GM12878 (cell line): ENCODE measurements at regions not wholly inside any gene's neighbourhood (a gene's known extent, or its start where the extent isn't known, plus 50 kb on each side); places are given as distances from the start of the nearest gene placed in this dataset.

Source experiments
- ATAC-seq: fragments of 200-7000 bp; cut with Tn5 transposase; 3 replicates; pipeline ENCODE4 v1.9.1; 2020; ENCODE audit warnings: mild to moderate bottlenecking, moderate library complexity
- BruUV-seq: library from RNA; stranded (reverse); fragments of 400-500 nt; replicated peaks from 2 replicates; lab custom pipeline; 2021; lab: Mats Ljungman, UMichigan
- CTCF ChIA-PET: fragments of 300-600 bp; sonication (Branson Sonifier 250); formaldehyde crosslinking; extraction: SDS; loops from one replicate; lab custom pipeline; 2021; ENCODE audit warnings: inconsistent platforms; lab: Yijun Ruan, JAX
- POLR2A ChIA-PET: fragments of 350-600 bp; formaldehyde crosslinking; extraction: SDS; loops from one replicate; lab custom pipeline; 2021; ENCODE audit warnings: inconsistent platforms; lab: Charles Lee
- RAD21 ChIA-PET: fragments of 300-600 bp; sonication (Branson Sonifier 250); formaldehyde crosslinking; loops from one replicate; lab custom pipeline; 2023; ENCODE audit warnings: antibody characterized with exemption; ENCODE audit not compliant: unreplicated experiment; lab: Charles Lee
- SMC1A ChIA-PET: fragments of 300-600 bp; sonication (Branson Sonifier 250); formaldehyde crosslinking; loops from one replicate; lab custom pipeline; 2023; ENCODE audit not compliant: unreplicated experiment, uncharacterized antibody; lab: Charles Lee
- DNase-seq: peaks from one replicate; pipeline ENCODE4 v3.0.0-alpha.2; 2011; ENCODE audit warnings: low read depth, low spot score
- FAIRE-seq: peaks from 3 replicates; lab custom pipeline; 2011; peaks lifted over from hg19 to GRCh38; lab: Jason Lieb, UNC
- H2AFZ ChIP-seq: 2 replicates; pipeline ENCODE4 v1.6.0; 2011; ENCODE audit warnings: low read depth, low read length, control low read depth; ENCODE audit not compliant: control insufficient read depth
- H3K27ac ChIP-seq: 2 replicates; pipeline ENCODE4 v1.5.1; 2011; ENCODE audit warnings: control low read depth; ENCODE audit not compliant: control insufficient read depth, insufficient read depth
- H3K27me3 ChIP-seq, 2 experiments: replicated peaks in 1 of 2; 2 replicates each; pipeline versions ENCODE4 v1.6.0 to v1.6.1; 2011; ENCODE audit warnings: low read length in 1 of 2; ENCODE audit not compliant: control insufficient read depth in 2 of 2, insufficient read depth in 2 of 2
- H3K36me3 ChIP-seq, 2 experiments: 2 replicates each; pipeline ENCODE4 v1.5.1; 2011; ENCODE audit warnings: low read length in 1 of 2; ENCODE audit not compliant: control insufficient read depth in 2 of 2, insufficient read depth in 2 of 2
- H3K4me1 ChIP-seq: 2 replicates; pipeline ENCODE4 v1.6.1; 2011; ENCODE audit warnings: mild to moderate bottlenecking, low read length, moderate library complexity, mixed read lengths; ENCODE audit not compliant: control insufficient read depth, insufficient read depth
- H3K4me2 ChIP-seq: 2 replicates; pipeline ENCODE4 v1.6.0; 2011; ENCODE audit warnings: control low read depth; ENCODE audit not compliant: control insufficient read depth, insufficient read depth
- H3K4me3 ChIP-seq: fragments of 200-600 bp; sonication (generic); 2 replicates; pipeline ENCODE4 v1.5.1; 2016
- H3K79me2 ChIP-seq: 2 replicates; pipeline ENCODE4 v1.6.0; 2011; ENCODE audit warnings: low read length; ENCODE audit not compliant: control insufficient read depth, insufficient read depth
- H3K9ac ChIP-seq: 2 replicates; pipeline ENCODE4 v1.8.0; 2011; ENCODE audit warnings: low read length, control low read depth, mixed read lengths; ENCODE audit not compliant: control insufficient read depth, insufficient read depth
- H3K9me3 ChIP-seq: replicated peaks from 3 replicates; pipeline ENCODE4 v1.5.1; 2011; ENCODE audit warnings: mild to moderate bottlenecking, low read length; ENCODE audit not compliant: control insufficient read depth, insufficient read depth
- H4K20me1 ChIP-seq: 2 replicates; pipeline ENCODE4 v1.6.0; 2011; ENCODE audit not compliant: control insufficient read depth, insufficient read depth
- BHLHE40 ChIP-seq, 2 experiments: fragments of 450-650 bp in 1 of 2; IDR thresholded peaks; 2 replicates each; pipeline ENCODE4 v1.6.1; 2011 to 2017; ENCODE audit warnings: low read depth in 2 of 2, borderline replicate concordance in 1 of 2, improper control_type of control experiment in 1 of 2, low read length in 1 of 2, mild to moderate bottlenecking in 1 of 2
- IRF4 ChIP-seq: IDR thresholded peaks from 2 replicates; pipeline ENCODE4 v1.6.1; 2011; ENCODE audit warnings: low read depth, low read length
- MEF2B ChIP-seq: fragments of 450-650 bp; IDR thresholded peaks from 2 replicates; pipeline ENCODE4 v1.6.1; 2018; ENCODE audit warnings: mild to moderate bottlenecking, moderate library complexity; ENCODE audit not compliant: partially characterized antibody, poor library complexity, severe bottlenecking
- MTA2 ChIP-seq: fragments of 450-650 bp; IDR thresholded peaks from 2 replicates; pipeline ENCODE4 v1.6.1; 2016; ENCODE audit warnings: low read depth, mild to moderate bottlenecking, moderate library complexity
- NR2C2 ChIP-seq: IDR thresholded peaks from 2 replicates; pipeline ENCODE4 v1.6.1; 2011; ENCODE audit warnings: borderline replicate concordance, low read depth; ENCODE audit not compliant: control insufficient read depth, insufficient read length
- NR2F1 ChIP-seq: fragments of 450-650 bp; conservative IDR thresholded peaks from 2 replicates; pipeline ENCODE4 v1.6.1; 2017; ENCODE audit warnings: mild to moderate bottlenecking
- NRF1 ChIP-seq: conservative IDR thresholded peaks from 2 replicates; pipeline ENCODE4 v1.6.1; 2011; ENCODE audit warnings: mild to moderate bottlenecking, low read depth, low read length, improper control_type of control experiment
- POLR2AphosphoS2 ChIP-seq: IDR thresholded peaks from 2 replicates; pipeline ENCODE4 v1.6.1; 2011; ENCODE audit warnings: low read depth, mild to moderate bottlenecking, low read length, improper control_type of control experiment, moderate library complexity
- SMAD5 ChIP-seq: IDR thresholded peaks from 2 replicates; pipeline ENCODE4 v1.6.1; 2016; ENCODE audit warnings: antibody characterized with exemption, low read depth
- SMC3 ChIP-seq: IDR thresholded peaks from 2 replicates; pipeline ENCODE4 v1.6.1; 2011; ENCODE audit warnings: low read length, improper control_type of control experiment, borderline replicate concordance
- STAT3 ChIP-seq: IDR thresholded peaks from 2 replicates; pipeline ENCODE4 v1.6.1; 2011; ENCODE audit warnings: low read depth, low read length, improper control_type of control experiment
- ZNF622 ChIP-seq: fragments of 450-650 bp; IDR thresholded peaks from 2 replicates; pipeline ENCODE4 v1.6.1; 2017; ENCODE audit warnings: mild to moderate bottlenecking, inconsistent platforms
- WGBS: methylation state at CpG from one replicate; pipeline ENCODE4 v1.1.6; 2016; ENCODE audit warnings: low lambda C conversion rate; ENCODE audit not compliant: insufficient replicate concordance, insufficient coverage; ENCODE audit errors: missing lambda C conversion rate; 5-methylcytosine and 5-hydroxymethylcytosine counted together
- in situ Hi-C: fragments of 300-500 bp; cut with MboI; formaldehyde crosslinking; loops from 9 replicates; pipeline ENCODE4 v1.14.3; 2018; ENCODE audit warnings: mixed read lengths
- intact Hi-C: fragments of 100-400 bp; cut with micrococcal nuclease; formaldehyde crosslinking; loops from one replicate; pipeline ENCODE4 v1.14.2; 2022; ENCODE audit not compliant: unreplicated experiment
- TF ChIP-seq, protein P1 (sequence below): fragments of 150-350 bp; IDR thresholded peaks from 2 replicates; pipeline ENCODE4 v1.6.1; 2016; ENCODE audit warnings: low read depth, low read length
- TF ChIP-seq, protein P2 (sequence below): IDR thresholded peaks from 2 replicates; pipeline ENCODE4 v1.6.1; 2011; ENCODE audit warnings: borderline replicate concordance, low read depth, mild to moderate bottlenecking, moderate library complexity, low read length; ENCODE audit not compliant: insufficient read depth, poor library complexity, severe bottlenecking
- TF ChIP-seq, protein P3 (sequence below): IDR thresholded peaks from 2 replicates; pipeline ENCODE4 v1.6.1; 2012; ENCODE audit warnings: mild to moderate bottlenecking, low read depth, low read length
- TF ChIP-seq, protein P4 (sequence below): IDR thresholded peaks from 2 replicates; pipeline ENCODE4 v1.6.1; 2011; ENCODE audit warnings: mild to moderate bottlenecking, low read depth, low read length, moderate library complexity; ENCODE audit not compliant: insufficient replicate concordance

GRCh38 chr10:61159253-61159652, 215.3 kb upstream of the RHOBTB1 start:
- CTCF ChIA-PET: interaction anchor here (1.7 to 2.0 kb wide), 2 partner anchors 10 to 18 kb away, joined by 5 to 9 read pairs; no protein-coding TSS in a partner anchor
- no peak for ATAC-seq
- in situ Hi-C loops: no loop called here
- TF ChIP-seq ZNF622: no peak
- TF ChIP-seq POLR2AphosphoS2: no peak
- TF ChIP-seq NR2C2: no peak
- TF ChIP-seq NRF1: no peak
- no peak for TF ChIP-seq MEF2B
- TF ChIP-seq IRF4: no peak
- no peak for TF ChIP-seq SMAD5
- TF ChIP-seq, protein P1, sequence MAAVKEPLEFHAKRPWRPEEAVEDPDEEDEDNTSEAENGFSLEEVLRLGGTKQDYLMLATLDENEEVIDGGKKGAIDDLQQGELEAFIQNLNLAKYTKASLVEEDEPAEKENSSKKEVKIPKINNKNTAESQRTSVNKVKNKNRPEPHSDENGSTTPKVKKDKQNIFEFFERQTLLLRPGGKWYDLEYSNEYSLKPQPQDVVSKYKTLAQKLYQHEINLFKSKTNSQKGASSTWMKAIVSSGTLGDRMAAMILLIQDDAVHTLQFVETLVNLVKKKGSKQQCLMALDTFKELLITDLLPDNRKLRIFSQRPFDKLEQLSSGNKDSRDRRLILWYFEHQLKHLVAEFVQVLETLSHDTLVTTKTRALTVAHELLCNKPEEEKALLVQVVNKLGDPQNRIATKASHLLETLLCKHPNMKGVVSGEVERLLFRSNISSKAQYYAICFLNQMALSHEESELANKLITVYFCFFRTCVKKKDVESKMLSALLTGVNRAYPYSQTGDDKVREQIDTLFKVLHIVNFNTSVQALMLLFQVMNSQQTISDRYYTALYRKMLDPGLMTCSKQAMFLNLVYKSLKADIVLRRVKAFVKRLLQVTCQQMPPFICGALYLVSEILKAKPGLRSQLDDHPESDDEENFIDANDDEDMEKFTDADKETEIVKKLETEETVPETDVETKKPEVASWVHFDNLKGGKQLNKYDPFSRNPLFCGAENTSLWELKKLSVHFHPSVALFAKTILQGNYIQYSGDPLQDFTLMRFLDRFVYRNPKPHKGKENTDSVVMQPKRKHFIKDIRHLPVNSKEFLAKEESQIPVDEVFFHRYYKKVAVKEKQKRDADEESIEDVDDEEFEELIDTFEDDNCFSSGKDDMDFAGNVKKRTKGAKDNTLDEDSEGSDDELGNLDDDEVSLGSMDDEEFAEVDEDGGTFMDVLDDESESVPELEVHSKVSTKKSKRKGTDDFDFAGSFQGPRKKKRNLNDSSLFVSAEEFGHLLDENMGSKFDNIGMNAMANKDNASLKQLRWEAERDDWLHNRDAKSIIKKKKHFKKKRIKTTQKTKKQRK: no peak
- no peak for TF ChIP-seq NR2F1
- TF ChIP-seq, protein P2, sequence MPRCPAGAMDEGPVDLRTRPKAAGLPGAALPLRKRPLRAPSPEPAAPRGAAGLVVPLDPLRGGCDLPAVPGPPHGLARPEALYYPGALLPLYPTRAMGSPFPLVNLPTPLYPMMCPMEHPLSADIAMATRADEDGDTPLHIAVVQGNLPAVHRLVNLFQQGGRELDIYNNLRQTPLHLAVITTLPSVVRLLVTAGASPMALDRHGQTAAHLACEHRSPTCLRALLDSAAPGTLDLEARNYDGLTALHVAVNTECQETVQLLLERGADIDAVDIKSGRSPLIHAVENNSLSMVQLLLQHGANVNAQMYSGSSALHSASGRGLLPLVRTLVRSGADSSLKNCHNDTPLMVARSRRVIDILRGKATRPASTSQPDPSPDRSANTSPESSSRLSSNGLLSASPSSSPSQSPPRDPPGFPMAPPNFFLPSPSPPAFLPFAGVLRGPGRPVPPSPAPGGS: no peak
- TF ChIP-seq STAT3: no peak
- TF ChIP-seq BHLHE40 (IDR thresholded peaks at IDR 0.05; ENCODE audit: borderline replicate concordance in 1 of 2, low read depth in 2 of 2, low read length in 1 of 2): no peak
- TF ChIP-seq SMC3: no peak
- TF ChIP-seq, protein P3, sequence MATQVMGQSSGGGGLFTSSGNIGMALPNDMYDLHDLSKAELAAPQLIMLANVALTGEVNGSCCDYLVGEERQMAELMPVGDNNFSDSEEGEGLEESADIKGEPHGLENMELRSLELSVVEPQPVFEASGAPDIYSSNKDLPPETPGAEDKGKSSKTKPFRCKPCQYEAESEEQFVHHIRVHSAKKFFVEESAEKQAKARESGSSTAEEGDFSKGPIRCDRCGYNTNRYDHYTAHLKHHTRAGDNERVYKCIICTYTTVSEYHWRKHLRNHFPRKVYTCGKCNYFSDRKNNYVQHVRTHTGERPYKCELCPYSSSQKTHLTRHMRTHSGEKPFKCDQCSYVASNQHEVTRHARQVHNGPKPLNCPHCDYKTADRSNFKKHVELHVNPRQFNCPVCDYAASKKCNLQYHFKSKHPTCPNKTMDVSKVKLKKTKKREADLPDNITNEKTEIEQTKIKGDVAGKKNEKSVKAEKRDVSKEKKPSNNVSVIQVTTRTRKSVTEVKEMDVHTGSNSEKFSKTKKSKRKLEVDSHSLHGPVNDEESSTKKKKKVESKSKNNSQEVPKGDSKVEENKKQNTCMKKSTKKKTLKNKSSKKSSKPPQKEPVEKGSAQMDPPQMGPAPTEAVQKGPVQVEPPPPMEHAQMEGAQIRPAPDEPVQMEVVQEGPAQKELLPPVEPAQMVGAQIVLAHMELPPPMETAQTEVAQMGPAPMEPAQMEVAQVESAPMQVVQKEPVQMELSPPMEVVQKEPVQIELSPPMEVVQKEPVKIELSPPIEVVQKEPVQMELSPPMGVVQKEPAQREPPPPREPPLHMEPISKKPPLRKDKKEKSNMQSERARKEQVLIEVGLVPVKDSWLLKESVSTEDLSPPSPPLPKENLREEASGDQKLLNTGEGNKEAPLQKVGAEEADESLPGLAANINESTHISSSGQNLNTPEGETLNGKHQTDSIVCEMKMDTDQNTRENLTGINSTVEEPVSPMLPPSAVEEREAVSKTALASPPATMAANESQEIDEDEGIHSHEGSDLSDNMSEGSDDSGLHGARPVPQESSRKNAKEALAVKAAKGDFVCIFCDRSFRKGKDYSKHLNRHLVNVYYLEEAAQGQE: no peak
- TF ChIP-seq, protein P4, sequence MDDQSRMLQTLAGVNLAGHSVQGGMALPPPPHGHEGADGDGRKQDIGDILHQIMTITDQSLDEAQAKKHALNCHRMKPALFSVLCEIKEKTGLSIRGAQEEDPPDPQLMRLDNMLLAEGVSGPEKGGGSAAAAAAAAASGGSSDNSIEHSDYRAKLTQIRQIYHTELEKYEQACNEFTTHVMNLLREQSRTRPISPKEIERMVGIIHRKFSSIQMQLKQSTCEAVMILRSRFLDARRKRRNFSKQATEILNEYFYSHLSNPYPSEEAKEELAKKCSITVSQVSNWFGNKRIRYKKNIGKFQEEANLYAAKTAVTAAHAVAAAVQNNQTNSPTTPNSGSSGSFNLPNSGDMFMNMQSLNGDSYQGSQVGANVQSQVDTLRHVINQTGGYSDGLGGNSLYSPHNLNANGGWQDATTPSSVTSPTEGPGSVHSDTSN: no peak
- TF ChIP-seq MTA2: no peak

More at GRCh38 chr10:61159253-61159652, 215.3 kb upstream of the RHOBTB1 start:
- Histone ChIP-seq H3K79me2 (no peaks in the 10 kb centered on the region), H3K9me3 (no peaks in the 10 kb centered on the region), H3K4me1 (no peaks in the 10 kb centered on the region), H3K36me3 (no peaks in the 10 kb centered on the region), H3K27ac (no peak overlapping the region), H3K4me2 (no peak overlapping the region), H3K27me3 (no peaks in the 10 kb centered on the region), H3K4me3 (no peak overlapping the region), H2AFZ (no peak overlapping the region), H3K9ac (no peak overlapping the region), H4K20me1 (no peaks in the 10 kb centered on the region)
- SMC1A ChIA-PET: no interaction called here
- intact Hi-C loops: no loop called here
- no TSS peak for BruUV-seq
- RAD21 ChIA-PET: no interaction called here
- POLR2A ChIA-PET: no interaction called here
- DNase-seq (no peak), FAIRE-seq (no peak)
- WGBS: 0% methylated on average over 2 of the region's 2 CpGs
